GM19397 (cell line): ENCODE measurements at regions not wholly inside any gene's neighbourhood (a gene's known extent, or its start where the extent isn't known, plus 50 kb on each side); places are given as distances from the start of the nearest gene placed in this dataset.
"Not testable (repeated sequence)": the region's sequence is repeated elsewhere in the genome, so short reads cannot be mapped to it uniquely, and the experiment has no call there.

Source experiments
- ATAC-seq: cut with Tn5 transposase; IDR thresholded peaks from one replicate; pipeline ENCODE4 v1.9.1; 2021; ENCODE audit warnings: mild to moderate bottlenecking, moderate library complexity; ENCODE audit not compliant: unreplicated experiment

DNA sequence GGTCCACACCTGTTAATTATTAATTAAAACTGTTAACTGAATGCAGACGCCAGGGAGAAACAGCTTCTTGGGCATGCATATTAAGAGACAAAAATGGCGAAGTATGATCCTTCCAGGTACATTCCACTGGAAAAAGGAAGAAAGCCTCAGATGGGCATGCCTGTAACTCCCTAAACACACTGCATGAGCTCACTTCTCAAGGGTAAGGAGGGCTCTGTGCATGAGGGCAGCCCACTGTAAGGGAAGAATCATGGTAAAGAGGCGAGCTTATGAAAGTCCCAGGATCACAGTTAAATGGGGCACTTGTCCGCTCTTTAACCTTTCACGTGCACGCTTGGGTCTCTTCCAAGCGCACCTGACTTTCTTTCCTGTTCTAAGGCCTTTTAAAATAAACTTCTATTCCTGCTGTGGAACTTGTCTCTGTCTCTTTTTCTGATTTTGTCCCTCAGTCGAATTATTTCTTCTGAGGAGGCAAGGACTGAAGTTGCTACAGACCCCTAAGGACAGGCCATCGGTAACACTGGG lies 321.7 kb downstream of the PPP1R2C start:
- no peak for ATAC-seq

DNA sequence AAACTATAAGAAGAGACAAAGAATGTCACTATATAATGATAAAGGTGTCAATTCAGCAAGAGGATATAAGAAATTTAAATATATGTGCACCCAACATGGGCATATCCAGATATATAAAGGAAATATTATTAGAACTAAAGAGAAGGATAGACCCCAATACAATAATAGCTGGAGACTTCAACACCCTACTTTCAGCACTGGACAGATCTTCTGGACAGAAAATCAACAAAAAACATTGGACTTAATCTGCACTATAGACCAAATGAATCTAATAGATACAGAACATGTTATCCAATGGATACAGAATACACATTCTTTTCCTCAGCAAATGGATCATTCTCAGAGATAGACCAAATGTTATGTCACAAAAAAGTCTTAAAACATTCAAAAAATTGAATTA lies 327.7 kb downstream of the PPP1R2C start:
- no peak for ATAC-seq

DNA sequence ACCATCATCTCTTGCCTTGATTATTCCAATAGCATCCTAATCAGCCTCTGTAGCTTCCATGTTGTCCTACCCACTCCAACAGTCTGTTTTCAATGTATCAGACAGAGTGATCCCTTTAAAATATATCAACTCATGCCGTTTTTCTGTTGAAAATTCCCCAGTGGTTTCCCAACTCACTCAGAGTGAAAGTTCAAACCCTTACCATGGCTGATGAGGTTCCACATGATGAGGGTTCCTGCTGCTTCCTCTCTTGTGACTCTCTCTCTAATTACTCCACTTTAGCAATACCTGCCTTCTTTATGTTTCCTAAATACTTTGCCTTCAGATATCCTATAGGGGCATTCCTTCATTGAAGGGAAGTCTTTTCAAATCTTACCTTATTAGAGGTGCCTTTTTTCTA lies 334.7 kb downstream of the PPP1R2C start:
- no peak for ATAC-seq

DNA sequence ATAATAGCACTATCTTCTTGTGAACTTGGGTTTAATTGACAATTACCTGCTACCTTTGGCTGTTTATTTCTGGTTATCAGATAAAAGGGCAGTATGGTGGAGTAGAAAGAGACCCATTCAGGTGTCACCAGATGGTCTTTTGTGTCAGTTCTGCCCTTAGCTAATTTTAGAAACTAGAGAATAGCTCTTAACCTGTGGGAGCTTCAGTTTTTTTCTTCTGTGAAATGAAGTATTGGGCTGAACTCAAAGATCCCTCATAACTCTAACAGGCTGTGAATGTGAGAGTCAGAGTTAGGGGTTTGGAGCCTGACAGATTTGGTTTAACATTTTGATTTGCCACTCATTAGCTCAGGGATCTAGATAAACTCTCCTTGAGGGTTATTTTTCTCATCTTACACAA lies 335.2 kb downstream of the PPP1R2C start:
- no peak for ATAC-seq

DNA sequence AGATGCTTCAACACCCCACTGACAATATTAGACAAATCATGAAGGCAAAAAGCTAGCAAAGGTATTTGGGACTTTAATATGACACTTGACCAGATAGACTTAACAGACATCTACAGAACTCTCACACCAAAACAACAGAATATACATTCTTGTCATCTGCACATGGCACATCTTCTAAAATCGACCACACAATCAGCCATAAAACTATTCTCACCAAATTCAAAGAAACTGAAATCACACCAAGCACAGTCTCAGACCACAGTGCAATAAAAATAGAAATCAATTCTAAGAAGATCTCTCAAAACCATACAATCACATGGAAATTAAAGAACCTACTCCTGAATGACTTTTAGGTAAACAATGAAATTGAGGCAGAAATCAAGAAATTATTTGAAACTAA lies 340.8 kb downstream of the PPP1R2C start:
- ATAC-seq, result no peak

DNA sequence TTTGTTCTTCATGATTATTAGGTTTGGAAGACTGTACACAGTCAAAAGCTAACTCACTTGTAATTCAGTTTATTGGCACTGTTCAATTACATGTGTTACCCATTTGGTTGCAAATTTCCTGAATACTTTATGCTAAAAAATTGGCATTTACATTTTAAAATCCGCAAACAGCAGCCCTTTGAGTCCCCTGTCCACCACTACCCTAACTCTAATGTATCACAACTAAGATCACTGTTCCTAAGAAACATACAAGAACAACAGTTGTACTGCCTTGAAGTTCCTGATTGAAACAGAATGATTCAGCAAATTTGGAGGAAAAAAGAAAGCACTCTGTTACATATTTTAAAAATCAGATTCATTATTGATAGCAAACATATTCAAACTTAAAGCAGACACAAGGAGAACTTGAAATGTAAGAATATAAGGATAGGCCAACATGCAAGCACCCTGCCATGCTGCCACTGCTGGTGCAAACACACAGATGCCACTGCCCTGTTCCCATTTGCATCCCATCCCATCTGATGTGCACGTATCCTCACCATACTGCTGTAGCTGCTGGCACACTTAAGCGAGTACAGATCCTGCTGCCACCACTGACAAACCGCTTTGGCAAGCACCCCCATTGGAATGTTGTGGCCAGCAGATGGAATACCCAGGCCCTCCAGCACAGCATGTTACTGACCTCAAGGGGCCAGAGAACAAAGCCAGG lies 343.4 kb downstream of the PPP1R2C start:
- no peak for ATAC-seq

DNA sequence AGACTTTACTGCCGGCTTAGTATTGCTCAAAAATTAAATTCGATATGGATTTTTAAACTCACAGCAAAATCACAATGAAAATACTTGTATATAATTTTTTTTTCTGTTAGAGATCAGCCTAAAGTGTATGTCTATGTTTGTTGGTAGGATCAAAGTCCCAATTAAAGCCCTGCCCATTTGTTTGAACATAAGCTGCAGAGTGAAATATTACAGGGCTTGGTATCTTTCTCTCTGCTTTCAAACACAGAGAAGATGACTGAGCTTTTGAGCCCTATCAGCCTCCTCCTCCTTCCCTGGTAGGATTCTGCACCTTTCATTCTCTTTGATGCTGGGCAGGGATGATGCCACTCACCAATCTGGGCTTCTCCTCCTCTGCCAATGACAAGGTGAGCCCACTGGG lies 345.4 kb downstream of the PPP1R2C start:
- ATAC-seq, result no peak

DNA sequence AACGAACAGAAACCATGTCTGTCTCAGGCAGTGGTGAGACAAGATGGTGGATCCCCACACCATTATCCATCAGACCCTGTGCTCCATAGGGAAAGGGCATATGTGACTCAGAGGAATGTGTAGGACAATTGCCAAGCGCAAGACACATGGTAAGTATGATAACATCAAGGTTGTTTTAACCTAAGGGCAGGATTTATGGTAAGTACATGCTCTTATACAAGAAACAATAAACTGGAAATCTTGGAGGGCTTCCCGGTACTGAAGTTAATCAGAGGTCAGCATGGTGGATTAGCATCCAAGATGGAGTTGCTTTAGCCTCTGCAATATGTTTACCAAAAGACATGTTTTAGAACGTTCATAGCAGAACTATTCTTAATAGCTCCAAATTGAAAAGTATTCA lies 355.0 kb downstream of the PPP1R2C start:
- no peak for ATAC-seq

DNA sequence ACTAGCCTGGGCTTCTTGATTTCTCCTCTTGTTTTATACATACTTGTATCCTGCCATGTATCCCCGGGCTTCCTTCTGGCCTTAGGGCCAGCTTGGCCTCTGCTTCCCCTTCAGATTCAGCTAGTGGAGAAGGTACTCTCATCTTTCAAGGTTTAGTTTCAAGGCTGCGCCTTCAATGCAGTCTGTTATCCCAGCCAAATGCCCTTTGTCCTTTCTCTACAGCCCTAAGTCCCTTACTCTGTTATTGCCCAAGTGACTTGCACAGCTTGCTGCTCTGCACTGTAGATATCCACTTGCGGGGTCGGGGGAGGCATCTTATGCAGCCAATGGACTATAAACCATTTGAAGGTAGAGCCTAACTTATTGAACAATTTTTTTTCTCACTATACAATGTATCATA lies 357.5 kb downstream of the PPP1R2C start:
- ATAC-seq, result no peak

DNA sequence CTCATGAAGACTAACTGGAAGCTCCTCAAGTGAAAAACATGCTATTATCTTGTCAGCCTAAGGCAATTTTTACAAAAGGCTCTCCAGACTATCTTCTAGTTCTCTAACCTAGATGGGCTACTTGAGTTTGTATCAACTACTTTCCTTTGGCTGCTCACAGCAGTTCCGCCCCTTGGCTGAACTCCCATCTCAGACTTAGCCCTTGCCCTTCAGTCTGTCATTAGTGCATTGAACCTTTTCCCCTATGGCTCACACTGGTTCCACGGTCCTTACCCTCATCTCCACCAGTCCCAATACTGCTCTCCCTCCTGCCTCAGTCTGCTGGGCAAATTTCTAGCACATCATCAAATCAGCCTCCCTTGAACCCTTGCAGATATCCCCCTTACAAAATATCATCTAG lies 362.3 kb downstream of the PPP1R2C start:
- ATAC-seq, result no peak

DNA sequence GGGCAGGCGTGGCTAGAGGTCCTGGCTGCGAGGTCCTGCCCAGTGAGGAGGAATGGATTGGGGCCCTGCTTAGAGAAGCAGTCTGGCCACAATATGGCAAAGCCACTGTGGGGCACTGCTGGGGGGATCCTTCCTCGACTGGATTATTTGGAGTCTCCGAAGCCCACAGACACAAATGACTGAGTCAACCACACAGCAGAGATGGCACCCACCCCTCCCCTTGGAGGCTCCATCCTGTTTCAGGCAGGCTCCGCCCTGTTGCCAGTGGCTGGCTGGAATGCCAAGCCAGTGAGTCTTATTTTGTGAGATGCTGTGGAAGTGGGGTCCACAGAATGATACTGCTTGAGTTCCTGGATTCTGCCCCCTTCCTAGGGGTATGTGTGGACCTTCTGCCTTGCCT lies 363.9 kb downstream of the PPP1R2C start:
- no peak for ATAC-seq

DNA sequence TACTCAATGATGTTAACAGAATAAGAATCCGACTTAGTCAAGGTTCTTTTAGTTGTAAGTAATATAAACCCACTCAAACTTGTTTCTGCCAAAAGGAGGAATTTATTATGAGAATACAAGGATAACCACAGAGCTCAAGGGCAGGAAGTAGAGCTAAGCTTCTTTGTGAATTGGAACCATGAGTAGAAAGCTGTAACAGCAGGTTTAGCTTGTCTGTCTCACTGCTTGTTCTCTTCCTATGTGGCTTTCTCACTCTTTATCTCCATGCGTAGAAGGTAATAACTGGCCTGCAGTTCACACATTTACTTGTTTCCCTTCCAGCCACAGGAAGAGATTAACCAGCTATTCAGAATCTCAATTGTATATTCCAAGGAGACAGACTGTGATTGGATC lies 378.3 kb downstream of the PPP1R2C start:
- ATAC-seq, result no peak

DNA sequence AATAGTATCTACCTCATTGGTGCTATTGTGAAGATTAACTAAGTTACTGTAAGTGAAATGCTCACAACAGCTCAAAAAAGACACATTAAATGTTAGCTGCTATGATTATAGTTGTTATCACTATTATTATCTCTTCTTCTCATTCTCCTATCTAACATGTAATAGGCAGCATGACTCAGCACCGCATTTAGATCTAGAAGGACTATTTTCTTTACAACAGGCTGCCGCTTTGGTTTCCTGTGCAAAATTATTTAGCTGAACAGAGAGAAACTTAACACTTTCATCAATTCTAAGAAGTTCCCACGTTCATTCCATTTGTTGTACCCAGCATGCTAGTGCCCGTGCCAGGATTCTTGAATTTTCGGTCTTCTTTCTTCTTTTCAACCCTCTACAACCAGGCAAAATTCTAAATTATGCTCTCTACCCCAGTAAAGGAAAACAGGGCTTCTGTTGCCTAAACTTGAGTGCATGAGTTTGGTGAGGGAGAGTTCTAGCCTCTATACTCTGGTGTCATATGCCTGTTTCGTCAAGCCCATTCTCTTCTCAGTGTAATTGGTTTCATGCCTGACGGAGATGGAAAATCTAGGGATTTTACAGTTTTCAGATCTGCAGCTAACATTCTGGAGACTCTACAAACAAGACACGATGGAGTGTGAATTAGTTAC lies 378.9 kb downstream of the PPP1R2C start:
- ATAC-seq, result no peak

DNA sequence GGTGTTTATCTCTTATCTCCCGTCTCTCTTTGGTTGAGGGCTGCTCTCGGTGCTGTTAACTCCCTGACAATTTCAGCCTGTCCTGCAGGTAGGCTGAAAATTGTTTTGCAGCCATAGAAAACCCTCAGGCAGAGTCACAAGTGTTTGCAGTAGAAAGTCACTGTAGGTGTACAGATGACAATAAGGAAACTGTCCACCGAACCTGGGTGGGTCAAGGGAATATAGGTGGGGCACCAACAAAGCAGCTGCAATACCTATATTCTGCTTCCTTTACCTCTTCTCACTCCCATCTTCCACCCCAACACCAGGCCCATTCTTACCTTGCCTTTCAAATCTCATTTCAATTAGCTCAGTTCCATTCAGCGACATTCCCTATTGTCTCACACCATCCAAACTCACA lies 381.8 kb downstream of the PPP1R2C start:
- no peak for ATAC-seq

DNA sequence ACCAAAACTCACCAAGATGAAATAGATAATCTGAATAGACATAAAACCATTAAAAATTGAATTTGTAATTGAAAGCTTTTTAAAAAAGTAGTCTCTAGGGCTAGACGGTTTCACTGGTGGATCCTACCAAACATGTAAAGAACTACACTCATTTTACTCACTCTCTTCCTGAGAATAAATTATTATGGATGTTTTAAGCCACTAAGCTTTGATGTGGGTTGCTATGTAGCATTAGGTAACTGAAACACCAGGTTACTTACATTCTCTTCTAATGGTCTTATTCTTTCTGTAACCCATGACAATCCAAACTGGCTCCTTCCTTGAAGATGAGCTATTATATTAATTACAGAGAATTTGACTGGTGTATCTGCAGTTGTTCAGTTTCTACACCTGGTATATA lies 385.1 kb downstream of the PPP1R2C start:
- no peak for ATAC-seq

DNA sequence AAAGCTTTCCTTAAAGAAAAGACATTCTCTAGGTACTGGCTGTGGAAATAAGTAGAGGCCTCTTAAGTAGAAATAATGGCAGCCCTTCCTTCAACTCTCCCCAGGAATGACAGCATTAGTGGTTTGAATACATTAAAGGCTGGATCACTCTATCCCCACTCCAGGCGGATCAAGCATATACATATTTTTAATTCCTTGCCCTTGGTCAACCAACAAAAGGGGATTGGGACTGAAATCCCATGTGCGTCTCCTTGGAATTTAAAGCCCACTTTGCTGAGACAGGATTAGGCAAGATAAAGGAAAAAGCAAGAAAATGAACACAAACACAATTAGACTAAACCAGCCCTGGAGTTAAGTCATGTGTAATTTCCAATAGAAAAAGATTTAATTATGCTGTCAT lies 391.3 kb downstream of the PPP1R2C start:
- ATAC-seq, result no peak

DNA sequence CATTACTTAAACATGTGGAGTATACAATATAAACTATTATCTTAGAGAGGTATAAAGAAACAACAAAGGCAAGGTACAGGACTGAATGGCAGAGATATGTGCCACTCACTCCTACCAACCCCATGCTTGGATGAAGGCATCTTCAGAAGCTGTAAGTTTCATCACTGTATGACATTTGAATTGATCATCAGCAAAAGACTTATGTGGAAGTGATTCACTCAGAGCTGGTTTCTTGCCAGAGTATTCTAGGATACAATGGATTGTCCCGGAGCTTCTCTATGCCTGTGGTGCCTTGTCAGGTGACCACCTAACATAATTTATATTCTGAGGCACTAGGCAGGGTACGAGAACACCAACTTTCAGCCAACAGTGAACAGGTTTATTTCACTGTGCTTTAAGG lies 392.2 kb downstream of the PPP1R2C start:
- no peak for ATAC-seq

DNA sequence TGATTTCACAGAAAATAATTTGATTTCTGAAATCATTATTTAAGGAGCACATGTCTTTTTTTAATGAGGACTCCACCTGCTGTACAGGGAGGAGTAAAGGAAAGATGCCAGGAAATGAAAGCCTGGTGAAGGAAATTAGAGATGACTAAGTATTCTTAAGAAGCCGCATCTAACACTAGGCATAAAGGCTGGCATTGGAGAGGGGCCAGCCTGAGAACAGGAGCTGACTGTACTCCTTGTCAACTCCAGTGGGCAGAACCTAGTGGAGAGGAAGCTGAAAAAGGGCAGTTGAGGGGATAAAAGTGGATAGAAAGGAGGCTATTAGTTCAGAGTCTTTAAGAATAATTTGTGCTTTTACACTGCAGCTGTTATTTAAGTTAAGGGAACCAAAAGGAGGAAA lies 393.0 kb downstream of the PPP1R2C start:
- no peak for ATAC-seq

DNA sequence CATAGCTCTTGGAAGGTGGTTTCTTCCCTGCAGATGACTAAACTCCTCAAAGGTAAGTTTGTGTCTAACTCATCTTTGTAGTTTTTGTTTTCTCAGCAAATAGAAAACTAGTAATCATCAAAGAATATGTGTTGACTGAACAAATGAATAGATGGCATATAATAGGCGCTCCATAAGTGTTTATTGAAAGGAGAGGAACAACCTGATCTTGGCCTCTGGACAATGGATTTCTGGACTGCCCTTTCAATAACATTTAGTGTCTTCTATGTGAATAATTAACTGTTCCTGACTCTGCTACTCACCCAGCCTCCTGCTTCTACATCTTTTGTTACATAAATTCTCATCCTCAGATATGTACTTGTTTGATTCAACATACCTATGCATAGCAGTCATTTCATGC lies 399.1 kb downstream of the PPP1R2C start:
- ATAC-seq, result no peak

DNA sequence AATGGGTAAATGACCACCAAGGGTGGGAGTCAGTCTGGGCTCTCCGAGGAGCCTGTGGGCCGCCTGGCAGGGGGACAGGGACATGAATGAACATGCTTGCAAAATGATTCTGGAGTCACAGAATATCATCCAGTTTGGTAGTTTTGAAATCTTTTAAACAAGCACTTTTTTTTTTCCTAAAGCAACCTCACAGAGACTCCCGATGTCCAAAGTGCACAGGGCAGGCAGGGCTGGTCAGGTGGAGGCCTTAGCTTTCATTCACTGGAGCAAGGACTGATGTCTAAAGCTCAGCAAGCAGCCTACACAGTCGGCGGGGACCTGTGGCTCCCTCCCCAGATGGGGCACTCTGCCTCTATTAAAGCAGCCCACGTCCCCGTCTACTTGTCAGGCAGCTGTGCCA lies 402.9 kb downstream of the PPP1R2C start:
- ATAC-seq, result no peak

DNA sequence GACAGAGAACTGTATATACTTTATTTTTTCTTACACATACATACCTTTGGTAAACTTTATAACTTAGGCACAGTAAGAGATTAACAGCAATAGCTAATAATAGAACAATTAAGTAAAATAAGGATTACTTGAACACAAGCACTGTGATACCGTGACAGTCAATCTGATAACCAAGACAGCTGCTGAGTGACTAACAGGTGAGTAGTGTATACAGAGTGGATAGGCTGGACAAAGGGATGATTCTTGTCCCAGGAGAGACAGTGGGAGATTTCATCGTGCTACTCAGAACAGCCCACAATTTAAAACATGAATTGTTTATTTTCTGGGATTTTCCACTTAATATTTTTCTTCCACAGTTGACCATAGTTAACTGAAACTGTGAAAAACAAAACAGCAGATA lies 411.8 kb downstream of the PPP1R2C start:
- ATAC-seq, result no peak

DNA sequence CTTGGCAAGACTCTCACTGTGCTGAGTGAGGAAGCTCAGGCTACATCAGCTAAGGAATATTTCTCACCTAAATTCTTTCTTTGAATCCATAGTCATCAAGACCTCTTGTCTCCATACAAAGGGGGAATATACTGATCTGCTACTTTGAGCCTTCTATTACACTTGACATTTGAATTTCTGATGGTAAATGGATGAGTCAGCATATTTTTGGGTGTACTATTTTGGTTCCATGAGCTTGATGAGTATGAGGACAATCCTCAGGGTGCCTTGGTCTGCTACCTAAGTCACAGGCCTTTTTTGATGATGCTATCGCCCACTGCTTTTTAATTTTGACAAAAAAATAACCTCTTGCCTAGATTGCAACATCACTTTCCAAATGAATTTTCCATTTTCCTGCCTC lies 415.7 kb downstream of the PPP1R2C start:
- no peak for ATAC-seq

DNA sequence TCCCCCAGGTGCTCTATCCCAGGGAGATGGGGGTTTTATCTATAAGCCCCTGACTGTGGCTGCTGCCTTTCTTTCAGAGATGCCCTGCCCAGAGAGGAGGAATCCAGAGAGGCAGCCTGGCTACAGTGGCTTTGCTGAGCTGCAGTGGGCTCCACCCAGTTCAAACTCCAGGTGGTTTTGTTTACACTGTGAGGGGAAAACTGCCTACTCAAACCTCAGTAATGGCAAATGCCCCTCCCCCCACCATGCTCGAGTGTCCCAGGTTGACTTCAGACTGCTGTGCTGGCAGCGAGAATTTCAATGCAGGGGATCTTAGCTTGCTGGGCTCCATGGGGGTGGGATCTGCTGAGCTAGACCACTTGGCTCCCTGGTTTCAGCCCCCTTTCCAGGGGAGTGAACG lies 419.6 kb upstream of the CASK start:
- ATAC-seq, result not testable (repeated sequence)
